GM18861 (cell line): ENCODE measurements at regions not wholly inside any gene's neighbourhood (a gene's known extent, or its start where the extent isn't known, plus 50 kb on each side); places are given as distances from the start of the nearest gene placed in this dataset.
A peak's percentile ranks its signal among the peaks of the same experiment; 100 is the strongest.
"Not testable (repeated sequence)": the region's sequence is repeated elsewhere in the genome, so short reads cannot be mapped to it uniquely, and the experiment has no call there.

Source experiments
- ATAC-seq: cut with Tn5 transposase; IDR thresholded peaks from one replicate; pipeline ENCODE4 v1.9.1; 2021; ENCODE audit not compliant: unreplicated experiment

DNA sequence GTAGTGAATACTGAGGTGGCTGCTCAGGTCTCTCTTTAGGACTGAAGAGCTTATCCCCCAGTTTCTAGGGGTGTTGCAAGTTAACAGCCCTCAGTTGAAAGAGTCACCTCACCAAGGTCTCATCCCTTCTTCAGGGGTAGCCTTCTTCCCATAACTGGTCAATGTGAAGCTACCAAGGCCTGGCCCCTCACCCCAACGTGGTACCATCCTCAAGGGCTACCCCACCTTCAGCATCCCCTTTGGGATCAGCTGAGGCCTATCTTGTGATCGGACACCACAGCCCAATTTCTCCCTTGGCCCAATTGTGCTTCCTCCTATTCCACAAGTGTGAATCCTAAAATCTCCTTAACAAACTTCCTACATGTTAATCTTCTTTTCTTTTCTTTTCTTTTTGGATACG is 289.5 kb upstream of the MKLN1 start:
- ATAC-seq: no peak

DNA sequence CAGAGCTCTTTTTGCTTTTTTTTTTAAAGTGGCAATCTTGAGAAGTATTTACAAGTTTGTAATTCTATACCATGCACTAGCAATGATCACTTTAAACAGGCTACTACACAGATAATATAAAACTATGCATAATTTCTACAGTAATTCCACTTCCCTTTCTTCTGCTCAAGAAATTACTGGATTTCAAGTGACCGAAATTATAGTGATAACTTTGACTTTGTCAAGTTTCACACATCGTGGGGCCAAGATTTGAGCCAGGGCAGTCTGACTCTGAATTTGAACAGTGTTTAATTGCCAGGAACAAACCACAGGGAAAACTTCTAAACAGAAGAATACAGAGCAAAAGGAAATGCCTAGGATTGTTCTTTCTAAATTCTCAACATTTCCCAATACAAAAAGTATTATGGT is 288.3 kb upstream of the MKLN1 start:
- ATAC-seq: no peak

DNA sequence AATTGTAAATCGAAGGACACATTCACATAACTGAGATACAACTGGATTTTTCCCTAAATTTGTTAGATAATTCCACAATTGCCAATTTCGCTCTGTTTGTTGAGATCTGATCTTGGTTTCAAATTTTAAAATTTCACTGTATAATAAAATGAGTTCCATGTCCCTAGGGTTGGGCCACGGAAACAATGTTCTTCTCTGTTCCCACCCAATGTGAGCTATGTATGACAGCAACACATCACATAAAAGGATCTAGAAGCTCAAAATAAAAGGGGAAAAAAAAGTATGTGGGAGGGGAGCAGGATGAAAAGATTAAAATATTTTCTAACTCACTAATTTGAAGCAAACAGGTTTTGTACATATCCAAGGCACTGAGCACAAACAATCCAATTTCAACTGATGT is 287.8 kb upstream of the MKLN1 start:
- ATAC-seq: no peak

DNA sequence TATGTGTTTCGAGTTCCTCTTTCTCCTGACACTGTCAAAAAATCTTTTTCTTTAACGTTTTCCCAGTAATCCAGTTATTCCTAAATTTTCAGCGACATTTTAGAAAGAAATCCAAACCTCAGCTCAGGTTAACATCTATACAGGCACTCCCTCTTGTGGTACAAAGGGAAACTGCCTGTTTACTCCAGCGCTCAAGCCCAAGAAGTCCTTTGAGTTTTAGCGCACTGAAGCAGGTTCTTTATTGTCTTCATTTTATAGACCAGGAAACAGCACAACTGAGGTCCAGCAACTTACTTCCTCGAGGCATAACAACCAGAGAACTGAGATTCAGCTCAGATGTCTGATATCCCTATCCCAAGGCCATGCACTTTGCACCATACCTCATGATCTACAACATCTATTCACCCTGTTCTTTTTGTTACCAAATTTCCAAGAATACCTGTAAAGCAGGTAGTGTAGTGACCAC is 287.2 kb upstream of the MKLN1 start:
- peak; percentile 61 for ATAC-seq

DNA sequence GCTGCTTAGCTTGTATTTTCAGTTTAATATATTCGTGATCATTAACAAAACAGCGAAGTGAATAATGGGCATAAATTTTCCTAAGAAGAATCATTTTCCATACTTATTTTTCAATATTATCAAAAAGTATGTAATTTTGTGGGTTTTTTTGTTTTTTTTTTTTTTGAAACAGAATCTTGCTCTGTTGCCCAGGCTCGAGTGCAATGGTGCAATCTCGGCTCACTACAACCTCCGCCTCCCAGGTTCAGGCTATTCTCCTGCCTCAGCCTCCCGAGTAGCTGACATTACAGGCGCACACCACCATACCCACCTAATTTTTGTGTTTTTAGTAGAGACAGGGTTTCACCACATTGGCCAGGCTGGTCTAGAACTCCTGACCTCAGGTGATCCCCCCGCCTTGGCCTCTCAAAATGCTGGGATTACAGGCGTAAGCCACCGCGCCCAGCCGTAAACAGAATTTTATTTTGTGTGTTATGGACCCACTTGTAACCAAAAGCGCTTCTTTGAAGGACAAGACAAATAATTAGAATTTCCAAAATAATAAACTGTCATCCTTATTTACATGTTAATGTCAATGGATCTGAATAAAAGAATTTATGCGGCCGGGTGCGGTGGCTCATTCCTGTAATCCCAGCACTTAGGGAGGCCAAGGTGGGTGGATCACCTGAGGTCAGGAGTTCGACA is 286.5 kb upstream of the MKLN1 start:
- not testable (repeated sequence) for ATAC-seq

DNA sequence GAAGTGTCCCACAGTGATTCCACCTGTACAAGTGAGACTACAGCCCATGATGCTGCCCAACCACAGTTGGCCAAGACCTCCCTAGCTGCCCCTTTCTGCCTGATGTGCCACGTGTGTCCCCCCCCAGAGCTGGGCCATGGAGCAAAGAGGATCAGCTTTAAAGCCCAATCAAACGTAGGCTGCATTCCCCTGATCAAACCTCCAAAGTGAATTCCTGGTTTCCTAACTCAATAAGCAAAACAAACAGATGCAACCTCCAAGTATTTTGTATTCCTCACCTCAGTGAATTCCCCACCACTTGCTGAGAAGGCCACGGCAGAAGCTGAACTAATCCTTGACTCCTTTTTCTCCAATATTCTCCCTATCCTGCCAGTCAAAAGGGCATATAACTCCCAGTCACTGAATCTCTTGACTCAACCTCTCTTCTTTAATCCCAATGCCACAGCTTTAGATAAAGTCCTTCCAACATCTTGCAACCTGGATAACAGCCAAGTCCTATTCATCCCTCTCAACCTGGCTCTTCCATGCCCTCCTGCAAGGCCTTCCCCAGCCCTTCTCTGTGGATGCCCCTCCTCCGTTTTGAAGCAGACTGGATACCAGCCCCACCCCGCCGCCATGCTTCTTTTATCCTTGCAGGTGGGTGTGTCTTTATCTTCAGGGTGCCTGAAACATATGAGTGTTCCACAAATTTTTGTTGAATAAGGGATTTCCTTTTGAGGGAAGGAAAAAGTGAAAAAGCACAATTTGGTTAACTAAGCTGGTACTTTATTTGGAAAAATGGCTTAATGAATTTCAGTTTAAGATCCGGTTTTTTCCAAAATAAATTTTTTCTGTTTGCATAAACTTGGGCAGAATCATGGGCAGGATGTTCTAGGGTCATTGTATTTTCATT is 285.2 kb upstream of the MKLN1 start:
- no peak for ATAC-seq

DNA sequence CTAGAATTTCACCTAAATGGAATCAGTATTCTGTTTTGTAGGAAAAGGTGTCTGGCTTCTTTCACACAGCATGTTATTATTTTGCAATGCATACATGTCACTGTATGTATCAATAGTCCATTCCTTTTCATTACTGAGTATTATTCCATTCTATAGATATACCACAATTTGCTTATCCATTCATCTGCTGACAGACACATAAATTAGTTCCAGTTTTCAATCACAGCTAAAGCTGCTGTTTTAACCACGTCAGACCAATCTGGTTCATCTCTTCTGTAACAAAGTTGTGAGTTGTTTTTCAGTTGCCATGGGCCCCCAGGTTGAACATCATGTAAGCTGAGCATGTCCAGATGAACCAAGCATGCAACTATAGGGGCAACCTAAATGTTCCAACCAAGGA is 282.1 kb upstream of the MKLN1 start:
- ATAC-seq: no peak

DNA sequence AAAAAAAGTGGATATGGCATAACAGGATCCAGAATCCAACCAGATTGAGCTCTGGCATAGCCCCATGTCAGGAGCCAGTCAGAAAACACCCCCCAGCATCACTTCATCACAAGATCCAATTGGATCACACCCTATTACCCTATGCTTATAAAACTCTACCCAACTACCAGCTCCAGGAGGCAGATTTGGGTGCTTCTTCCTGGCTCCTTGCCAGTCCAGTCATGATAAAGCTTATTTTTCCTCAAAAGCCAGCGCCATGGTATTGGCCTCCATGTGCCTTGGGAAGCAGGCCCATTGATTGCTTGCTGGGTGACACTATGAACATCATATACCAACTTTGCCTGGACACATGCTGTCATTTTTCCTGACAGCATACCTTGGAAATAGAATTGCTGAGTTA is 281.4 kb upstream of the MKLN1 start:
- ATAC-seq: no peak

DNA sequence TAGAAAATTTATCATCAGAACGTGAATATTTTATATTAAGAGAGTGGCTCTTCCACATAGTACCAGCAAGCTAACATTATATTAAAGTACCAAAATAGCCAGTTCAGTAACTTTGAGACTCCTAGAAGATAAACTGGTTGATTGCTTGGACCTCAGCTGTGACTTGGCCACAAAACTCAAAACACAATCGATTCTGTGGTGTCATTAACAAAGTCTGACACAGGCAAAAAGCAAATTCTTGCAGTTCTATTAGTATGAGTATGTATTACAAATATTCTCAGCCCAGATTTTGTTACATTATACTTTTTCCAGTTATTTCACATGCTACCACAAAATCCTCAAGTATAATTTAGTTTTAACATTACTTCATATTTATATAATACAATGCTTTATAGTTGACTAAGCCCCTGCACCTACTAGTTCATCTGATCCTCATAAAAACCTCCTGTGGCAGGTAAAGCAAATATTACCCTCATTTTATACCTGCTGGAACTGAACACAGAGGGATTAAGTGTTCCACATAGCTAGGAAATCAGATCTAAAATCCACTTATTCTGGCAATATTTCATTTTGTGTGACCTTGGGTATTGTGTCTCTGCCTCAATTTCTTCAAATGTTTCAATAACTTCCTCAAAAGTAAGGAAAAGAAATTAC is 279.9 kb upstream of the MKLN1 start:
- ATAC-seq: no peak

DNA sequence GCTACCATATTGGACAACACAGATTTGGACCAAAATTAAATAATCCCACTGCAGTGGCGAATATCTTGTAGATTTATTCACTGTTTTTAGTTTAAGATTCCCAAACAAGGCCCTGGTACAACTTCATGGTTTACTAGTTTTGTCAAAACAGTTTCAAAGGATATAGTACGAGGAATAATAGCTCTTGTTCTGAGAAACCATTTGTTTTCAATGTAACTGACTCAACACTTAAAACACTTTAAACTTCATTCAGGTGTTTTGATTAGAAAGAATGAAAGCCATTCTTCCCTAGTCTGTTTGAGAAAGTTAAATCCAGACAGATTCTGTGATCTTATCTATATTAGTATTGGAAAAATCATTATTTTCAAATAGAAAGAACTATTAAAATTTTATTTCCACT is 276.4 kb upstream of the MKLN1 start:
- ATAC-seq: no peak

DNA sequence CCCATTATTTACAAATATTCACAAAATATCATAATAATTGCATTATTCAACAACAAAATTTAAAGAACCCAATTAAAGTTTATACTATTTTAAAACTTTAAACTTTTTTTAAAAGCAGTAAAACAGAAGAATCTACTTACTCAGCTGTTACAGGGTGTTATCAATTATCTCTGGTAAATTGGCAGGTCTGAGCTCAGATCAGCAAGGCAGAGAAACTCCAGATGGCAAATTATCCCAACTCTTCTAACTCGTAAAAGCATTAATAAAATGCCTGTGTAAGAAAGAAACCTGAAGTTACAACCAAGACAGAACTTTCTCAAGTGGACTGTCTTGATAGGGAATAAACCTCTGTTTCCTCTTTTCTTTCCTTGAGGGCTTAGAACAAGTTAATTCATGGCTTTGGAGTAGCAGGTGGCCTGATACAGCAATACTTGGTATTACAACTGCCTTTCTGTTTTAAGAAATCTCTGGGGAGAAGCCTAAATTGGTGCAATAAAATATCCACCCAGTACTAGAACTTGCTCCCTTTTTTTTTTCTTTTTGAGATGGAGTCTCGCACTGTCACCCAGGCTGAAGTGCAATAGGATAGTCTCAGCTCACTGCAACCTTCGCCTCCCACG is 275.3 kb upstream of the MKLN1 start:
- ATAC-seq: no peak

DNA sequence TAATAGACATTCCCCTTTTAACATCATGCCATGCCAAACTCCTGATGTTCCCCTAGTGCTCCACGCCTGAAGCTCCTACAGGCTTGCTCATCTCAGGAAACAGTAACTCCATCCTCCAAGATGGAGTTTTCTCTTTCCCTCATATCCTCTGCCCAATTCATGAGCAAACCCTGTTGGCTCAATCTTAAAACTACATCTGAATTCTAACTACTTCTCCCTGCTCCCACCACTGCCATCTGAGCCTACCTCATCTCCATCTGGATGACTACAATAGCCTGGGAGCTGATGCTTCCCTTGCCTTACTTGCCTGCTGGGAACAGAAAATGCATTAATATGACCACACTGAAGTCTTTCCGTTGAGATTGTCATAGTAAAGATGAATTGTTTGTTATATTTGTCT is 271.7 kb upstream of the MKLN1 start:
- no peak for ATAC-seq

DNA sequence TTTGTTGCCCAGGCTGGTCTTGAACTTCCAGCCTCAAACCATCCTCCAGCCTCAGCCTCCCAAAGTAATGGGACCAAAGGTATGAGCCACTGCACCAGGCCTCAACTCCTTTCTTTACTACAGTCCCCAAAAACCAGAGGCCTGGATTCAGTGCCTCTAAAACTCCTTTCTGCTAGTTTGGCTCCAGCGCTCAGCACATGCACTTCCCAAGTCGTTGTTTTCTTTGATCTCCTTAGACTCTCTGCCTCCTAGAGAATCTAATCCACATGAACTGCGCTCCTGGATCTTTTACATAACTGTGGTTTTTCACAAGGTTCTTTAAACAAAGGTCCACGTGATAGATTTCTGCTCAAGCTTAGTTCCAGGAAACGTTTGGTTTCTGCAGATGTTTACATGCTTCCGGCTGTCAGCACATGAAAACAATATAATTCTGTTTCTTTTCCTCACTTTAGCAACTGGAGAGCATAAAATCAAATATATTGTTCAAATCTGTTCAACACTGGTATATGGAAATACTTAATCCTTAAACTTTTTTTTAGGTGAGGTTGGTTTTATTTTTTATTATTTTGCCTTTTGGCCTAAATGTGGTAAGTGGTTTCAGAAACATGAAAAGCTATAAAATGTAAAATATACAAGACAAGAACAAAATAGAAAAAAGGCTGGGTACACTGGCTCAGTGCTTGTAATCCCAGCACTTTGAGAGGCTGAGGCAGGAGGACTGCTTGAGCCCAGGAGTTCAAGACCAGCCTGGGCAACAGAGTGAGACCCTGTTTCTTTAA is 270.5 kb upstream of the MKLN1 start:
- ATAC-seq: peak; percentile 44

DNA sequence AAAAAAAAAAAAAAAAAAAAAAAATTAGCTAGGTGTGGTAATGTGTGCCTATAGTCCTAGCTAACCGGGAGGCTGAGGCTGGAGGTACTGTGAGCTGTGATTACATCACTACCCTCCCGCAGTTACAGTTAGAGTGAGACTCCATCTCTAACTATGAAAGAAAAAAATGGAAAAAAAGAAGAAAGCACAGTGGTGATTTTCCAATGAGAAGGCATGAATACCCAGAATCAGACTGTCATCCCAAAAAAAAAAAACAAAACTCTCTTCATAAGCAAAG is 269.9 kb upstream of the MKLN1 start:
- ATAC-seq: no peak

DNA sequence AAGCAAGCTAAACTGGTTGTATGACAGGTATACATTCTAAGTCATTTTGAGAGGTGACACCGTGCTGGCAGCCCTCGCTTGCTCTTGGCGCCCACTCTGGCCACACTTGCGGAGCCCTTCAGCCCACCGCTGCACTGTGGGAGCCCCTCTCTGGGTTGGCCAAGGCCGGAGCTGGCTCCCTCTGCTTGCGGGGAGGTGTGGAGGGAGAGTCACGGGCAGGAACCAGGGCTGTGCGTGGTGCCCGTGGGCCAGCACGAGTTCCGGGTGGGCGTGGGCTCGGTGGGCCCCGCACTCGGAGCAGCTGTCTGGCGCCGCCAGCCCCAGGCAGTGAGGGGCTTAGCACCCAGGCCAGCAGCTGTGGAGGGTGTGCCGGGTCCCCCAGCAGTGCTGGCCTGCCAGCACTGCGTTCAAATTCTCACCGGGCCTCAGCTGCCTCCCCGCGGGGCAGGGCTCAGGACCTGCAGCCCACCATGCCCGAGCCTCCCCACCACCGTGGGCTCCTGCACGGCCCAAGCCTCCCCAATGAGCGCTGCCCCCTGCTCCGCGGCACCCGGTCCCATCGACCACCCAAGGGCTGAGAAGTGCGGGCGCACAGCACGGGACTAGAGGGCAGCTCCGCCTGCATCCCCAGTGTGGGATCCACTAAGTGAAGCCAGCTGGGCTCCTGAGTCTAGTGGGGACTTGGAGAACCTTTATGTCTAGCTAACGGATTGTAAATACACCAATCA is 269.0 kb upstream of the MKLN1 start:
- not testable (repeated sequence) for ATAC-seq

DNA sequence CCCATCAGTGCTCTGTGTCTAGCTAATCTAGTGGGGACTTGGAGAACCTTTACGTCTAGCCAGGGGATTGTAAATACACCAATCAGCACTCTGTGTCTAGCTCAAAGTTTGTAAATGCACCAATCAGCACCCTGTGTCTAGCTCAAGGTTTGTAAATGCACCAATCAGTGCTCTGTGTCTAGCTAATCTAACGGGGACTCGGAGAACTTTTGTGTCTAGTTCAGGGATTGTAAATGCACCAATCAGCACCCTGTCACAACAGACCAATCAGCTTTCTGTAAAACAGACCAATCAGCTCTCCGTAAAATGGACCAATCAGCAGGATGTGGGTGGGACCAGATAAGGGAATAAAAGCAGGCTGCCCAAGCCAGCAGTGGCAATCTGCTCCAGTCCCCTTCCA is 268.3 kb upstream of the MKLN1 start:
- ATAC-seq: not testable (repeated sequence)

DNA sequence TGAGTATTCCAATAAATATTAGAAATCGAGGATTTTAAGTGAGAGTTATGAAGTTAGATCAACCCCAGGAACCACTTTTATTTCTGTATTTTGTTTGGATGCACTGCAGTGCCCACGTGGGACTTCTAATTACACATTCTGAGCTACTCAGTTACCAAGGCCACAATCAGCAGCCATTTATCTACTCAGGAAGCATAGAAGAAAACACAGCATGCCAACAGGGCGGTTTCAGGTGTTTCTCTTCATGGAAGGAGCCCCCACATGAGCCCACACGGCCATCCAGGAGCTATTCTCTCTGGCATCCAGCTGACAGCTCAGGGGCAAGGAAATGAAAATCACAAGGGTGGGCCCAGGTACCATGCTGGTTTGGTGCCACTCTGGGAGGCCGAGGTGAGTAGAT is 266.5 kb upstream of the MKLN1 start:
- no peak for ATAC-seq

DNA sequence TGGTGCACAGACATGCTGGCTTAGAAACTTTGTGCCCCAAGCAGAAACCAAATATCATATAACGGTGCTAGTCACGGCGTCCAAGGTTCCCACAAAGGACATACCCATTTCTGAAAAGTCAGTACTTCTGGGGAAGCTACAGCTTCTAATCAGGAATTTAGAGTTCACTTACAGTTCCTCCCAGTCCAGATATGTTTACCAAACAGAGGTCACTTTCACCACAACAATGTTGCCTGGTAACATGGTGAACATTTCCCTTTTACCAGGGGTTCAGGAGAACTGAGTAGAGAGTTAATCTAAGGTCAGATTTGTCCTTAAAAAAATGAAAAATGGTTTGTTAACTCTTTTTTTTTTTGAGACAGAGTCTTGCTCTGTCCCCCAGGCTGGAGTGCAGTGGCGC is 265.9 kb upstream of the MKLN1 start:
- no peak for ATAC-seq

DNA sequence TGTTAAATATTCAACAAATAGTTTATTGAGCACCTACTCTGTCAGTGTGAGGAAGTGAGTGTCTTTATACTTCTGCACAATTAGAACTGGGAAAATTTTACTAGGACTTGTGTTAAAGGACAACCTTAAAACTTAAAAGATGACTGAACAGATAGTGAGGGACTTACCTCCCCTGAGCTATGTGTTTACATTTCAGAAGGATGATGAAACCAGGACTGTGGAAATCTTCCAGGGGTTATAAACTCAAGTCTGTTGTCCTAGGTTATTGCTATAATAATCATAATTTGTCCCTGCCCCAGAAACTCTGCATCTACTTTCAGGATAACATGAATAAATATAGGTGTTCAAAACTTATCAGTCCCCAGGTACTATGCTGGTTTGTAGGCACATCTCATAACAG is 261.0 kb upstream of the MKLN1 start:
- no peak for ATAC-seq

DNA sequence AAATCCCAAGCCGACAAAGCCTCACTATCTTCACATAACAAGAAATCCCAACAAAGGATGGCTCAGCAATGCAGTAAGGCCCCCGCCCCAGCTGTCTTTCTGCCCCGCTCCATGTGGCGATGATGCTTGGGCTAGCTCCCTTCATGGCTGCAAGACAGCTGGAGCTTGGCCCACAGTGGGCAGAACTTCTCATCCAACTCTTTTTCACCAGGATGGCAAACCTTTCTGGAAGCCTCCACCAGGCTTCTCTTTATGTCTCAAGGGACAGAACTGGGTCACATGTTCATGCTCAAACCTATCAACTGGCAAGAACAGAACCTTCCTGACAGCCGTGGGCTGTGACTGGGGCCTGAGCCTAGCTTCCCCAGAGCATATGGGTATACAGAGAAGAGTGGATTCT is 260.5 kb upstream of the MKLN1 start:
- ATAC-seq: no peak
